Neuronal stem cell (in vitro differentiated cells): ENCODE measurements at regions not wholly inside any gene's neighbourhood (a gene's known extent, or its start where the extent isn't known, plus 50 kb on each side); places are given as distances from the start of the nearest gene placed in this dataset.
"Not testable (repeated sequence)": the region's sequence is repeated elsewhere in the genome, so short reads cannot be mapped to it uniquely, and the experiment has no call there.

ENCODE experiments used
- DNase-seq: peaks from one replicate; pipeline ENCODE4 v3.0.0-alpha.2; 2013; ENCODE audit warnings: low spot score
- H2AFZ ChIP-seq: one replicate; pipeline ENCODE4 v1.6.1; 2013; ENCODE audit warnings: mild to moderate bottlenecking, low read length, inconsistent platforms
- H2AK5ac ChIP-seq: 2 replicates; pipeline ENCODE4 v1.6.1; 2013; ENCODE audit warnings: low read depth, mild to moderate bottlenecking, inconsistent platforms, low read length, moderate library complexity, mixed read lengths
- H2BK120ac ChIP-seq: 2 replicates; pipeline ENCODE4 v1.6.1; 2013; ENCODE audit warnings: low read depth, mild to moderate bottlenecking, inconsistent platforms, low read length, moderate library complexity, mixed read lengths
- H2BK12ac ChIP-seq: one replicate; pipeline ENCODE4 v1.6.1; 2013; ENCODE audit warnings: low read length, inconsistent platforms
- H2BK15ac ChIP-seq: 2 replicates; pipeline ENCODE4 v1.6.1; 2013; ENCODE audit warnings: mild to moderate bottlenecking, low read length, inconsistent platforms, mixed read lengths
- H2BK5ac ChIP-seq: one replicate; pipeline ENCODE4 v1.6.1; 2013; ENCODE audit warnings: inconsistent platforms, mild to moderate bottlenecking, low read length, moderate library complexity
- H3K14ac ChIP-seq: one replicate; pipeline ENCODE4 v1.6.1; 2013; ENCODE audit warnings: low read length, inconsistent platforms
- H3K18ac ChIP-seq: 2 replicates; pipeline ENCODE4 v1.6.1; 2013; ENCODE audit warnings: low read length, inconsistent platforms
- H3K23ac ChIP-seq: 2 replicates; pipeline ENCODE4 v1.6.1; 2013; ENCODE audit warnings: low read depth, mild to moderate bottlenecking, mixed read lengths, low read length, inconsistent platforms; ENCODE audit not compliant: poor library complexity
- H3K27ac ChIP-seq: replicated peaks from 3 replicates; pipeline ENCODE4 v1.5.1; 2013; ENCODE audit warnings: low read length, inconsistent platforms
- H3K27me3 ChIP-seq, 3 experiments: 2 replicates each; pipeline ENCODE4 v1.6.1; 2013; ENCODE audit warnings: low read length in 3 of 3, mild to moderate bottlenecking in 2 of 3, inconsistent platforms in 1 of 3, low read depth in 1 of 3, mixed read lengths in 1 of 3, moderate library complexity in 1 of 3; ENCODE audit not compliant: control insufficient read depth in 3 of 3, insufficient read depth in 3 of 3
- H3K36me3 ChIP-seq, 2 donors: replicated peaks in 1 of 2; 2 replicates each; pipeline ENCODE4 v1.6.1; 2013; ENCODE audit warnings: low read length in 2 of 2; ENCODE audit not compliant: control insufficient read depth in 2 of 2, insufficient read depth in 2 of 2
- H3K4ac ChIP-seq: 2 replicates; pipeline ENCODE4 v1.6.1; 2013; ENCODE audit warnings: inconsistent platforms, mild to moderate bottlenecking, low read length, moderate library complexity
- H3K4me1 ChIP-seq, 2 donors: 1 replicate in 1 of 2; 2 replicates in 1 of 2; pipeline ENCODE4 v1.6.1; 2013; ENCODE audit warnings: low read length in 2 of 2, low read depth in 1 of 2; ENCODE audit not compliant: control insufficient read depth in 2 of 2, insufficient read depth in 1 of 2
- H3K4me2 ChIP-seq: one replicate; pipeline ENCODE4 v1.6.1; 2013; ENCODE audit warnings: mild to moderate bottlenecking, low read length, inconsistent platforms; ENCODE audit not compliant: insufficient read depth, poor library complexity, severe bottlenecking
- H3K4me3 ChIP-seq, 2 donors: 2 replicates each; pipeline ENCODE4 v1.5.1; 2013; ENCODE audit warnings: low read length in 2 of 2, mild to moderate bottlenecking in 2 of 2, inconsistent platforms in 1 of 2, moderate library complexity in 1 of 2
- H3K79me1 ChIP-seq: one replicate; pipeline ENCODE4 v1.6.1; 2013; ENCODE audit warnings: low read depth, mild to moderate bottlenecking, inconsistent platforms, low read length, moderate library complexity
- H3K9ac ChIP-seq: one replicate; pipeline ENCODE4 v1.6.1; 2013; ENCODE audit warnings: mild to moderate bottlenecking, low read depth, low read length, inconsistent platforms; ENCODE audit not compliant: poor library complexity
- H3K9me3 ChIP-seq, 2 donors: replicated peaks in 1 of 2; 2 replicates each; pipeline versions ENCODE3 to v1.6.1; 2013; ENCODE audit warnings: low read length in 2 of 2, mild to moderate bottlenecking in 2 of 2, inconsistent platforms in 1 of 2, low read depth in 1 of 2, mixed read lengths in 1 of 2, moderate library complexity in 1 of 2; ENCODE audit not compliant: control insufficient read depth in 2 of 2, insufficient read depth in 1 of 2
- H4K8ac ChIP-seq: one replicate; pipeline ENCODE4 v1.6.1; 2013; ENCODE audit warnings: low read depth, mild to moderate bottlenecking, inconsistent platforms, low read length, moderate library complexity
- H4K91ac ChIP-seq: one replicate; pipeline ENCODE4 v1.6.1; 2013; ENCODE audit warnings: low read length, low read depth, mild to moderate bottlenecking, inconsistent platforms; ENCODE audit not compliant: poor library complexity
- WGBS, 2 donors: extraction: QIAGEN DNeasy Blood & Tissue Kit; methylation state at CpG; one replicate each; pipeline ENCODE4 v1.1.7; 2013; ENCODE audit warnings: missing lambda C conversion rate in 2 of 2, mixed read lengths in 1 of 2; ENCODE audit not compliant: insufficient read length in 2 of 2, insufficient replicate concordance in 1 of 2; ENCODE audit errors: extremely low coverage in 2 of 2; 5-methylcytosine and 5-hydroxymethylcytosine counted together

DNA sequence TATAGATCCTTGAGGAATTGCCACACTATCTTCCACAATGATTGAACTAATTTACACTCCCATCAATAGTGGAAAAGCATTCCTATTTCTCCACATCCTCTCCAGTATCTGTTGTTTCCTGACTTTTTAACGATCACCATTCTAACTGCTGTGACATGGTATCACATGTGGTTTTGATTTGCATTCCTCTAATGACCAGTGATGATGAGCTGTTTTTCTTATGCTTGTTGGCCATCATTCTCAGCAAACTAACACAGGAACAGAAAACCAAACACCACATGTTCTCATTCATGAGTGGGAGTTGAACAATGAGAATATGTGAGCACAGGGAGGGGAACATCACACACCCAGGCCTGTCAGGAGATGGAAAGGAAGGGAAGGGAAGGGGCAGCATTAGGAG lies 411.8 kb downstream of the BTG1 start:
- H3K27me3 ChIP-seq, H3K18ac ChIP-seq, H4K91ac ChIP-seq: not testable (repeated sequence)

GRCh38 chr12:91732086-91732485 lies 413.6 kb downstream of the BTG1 start:
- H3K79me1 ChIP-seq = no peaks in the 10 kb centered on the region
- H3K23ac ChIP-seq = no peak overlapping the region
- H2BK12ac ChIP-seq = no peak overlapping the region
- no peak for DNase-seq
- H3K4me1 ChIP-seq = no peaks in the 10 kb centered on the region
- no peaks in the 10 kb centered on the region for H3K36me3 ChIP-seq
- H3K9ac ChIP-seq = no peak overlapping the region
- no peak overlapping the region for H3K27ac ChIP-seq
- H3K14ac ChIP-seq = no peak overlapping the region
- no CpG with 5 or more reads among the region's 1 CpG for WGBS, 2 donors
- H3K18ac ChIP-seq = no peak overlapping the region
- H4K8ac ChIP-seq = no peak overlapping the region
- no peak overlapping the region for H2AK5ac ChIP-seq
- no peak overlapping the region for H3K4me3 ChIP-seq
- H3K9me3 ChIP-seq = no peaks in the 10 kb centered on the region
- no peaks in the 10 kb centered on the region for H3K27me3 ChIP-seq
- H3K4me2 ChIP-seq = no peak overlapping the region
- no peak overlapping the region for H2AFZ ChIP-seq
- no peak overlapping the region for H4K91ac ChIP-seq
- no peak overlapping the region for H3K4ac ChIP-seq
- H2BK120ac ChIP-seq = no peak overlapping the region
- H2BK15ac ChIP-seq = no peak overlapping the region
- H2BK5ac ChIP-seq = no peak overlapping the region

More for the DNA sequence above, 411.8 kb downstream of the BTG1 start:
- H2AK5ac ChIP-seq, H3K4me2 ChIP-seq, H2BK12ac ChIP-seq, H3K27ac ChIP-seq, H3K4me1 ChIP-seq, H3K9me3 ChIP-seq, H2BK120ac ChIP-seq, H2BK5ac ChIP-seq, DNase-seq, H3K14ac ChIP-seq, H2BK15ac ChIP-seq, H3K4ac ChIP-seq, H3K4me3 ChIP-seq, H3K79me1 ChIP-seq, H4K8ac ChIP-seq, H3K9ac ChIP-seq, H3K23ac ChIP-seq, H3K36me3 ChIP-seq, H2AFZ ChIP-seq: not testable (repeated sequence)
- WGBS, 2 donors = no CpG with 5 or more reads among the region's 1 CpG

DNA sequence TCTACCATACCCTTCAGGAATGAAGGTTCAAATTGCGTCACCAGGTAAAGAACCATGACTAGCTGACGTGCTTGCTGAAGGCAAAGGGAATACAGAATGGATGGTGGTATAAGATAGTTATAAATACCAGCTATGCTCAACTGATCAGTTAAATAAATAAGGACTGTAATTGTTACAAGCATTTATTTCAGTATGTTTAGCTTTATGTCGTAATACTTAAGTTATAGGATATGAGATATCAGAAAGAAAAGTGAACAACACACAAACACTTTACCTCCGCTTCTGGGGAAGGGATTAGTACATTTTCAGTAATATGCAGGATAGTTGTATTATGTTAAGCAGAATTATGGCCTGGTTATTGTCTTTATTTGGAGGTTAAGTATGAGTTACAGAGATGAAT lies 416.1 kb downstream of the BTG1 start:
- DNase-seq = no peak

DNA sequence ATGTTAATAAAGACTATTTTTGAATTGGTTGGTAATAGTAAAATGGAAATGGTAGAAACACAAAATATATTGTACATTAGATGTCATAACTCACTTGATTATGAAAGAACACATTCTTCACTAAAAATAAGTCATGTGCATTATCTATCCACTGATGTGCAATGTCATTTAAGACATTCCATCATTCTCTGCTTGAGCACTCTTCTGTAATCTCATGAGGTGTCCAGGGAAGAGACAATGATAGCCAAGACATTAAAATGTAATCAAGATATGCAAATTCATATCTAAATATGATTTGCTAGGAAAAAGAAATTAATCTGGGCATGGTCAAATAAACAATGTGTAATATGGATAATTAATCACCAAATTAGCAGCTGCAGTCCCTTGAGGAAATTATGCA lies 422.5 kb downstream of the BTG1 start:
- H4K8ac ChIP-seq = no peak overlapping the region
- H2AFZ ChIP-seq = no peak overlapping the region
- no peaks in the 10 kb centered on the region for H3K9me3 ChIP-seq
- no peak overlapping the region for H2BK120ac ChIP-seq
- H2BK5ac ChIP-seq = no peak overlapping the region
- no peak overlapping the region for H3K4me2 ChIP-seq
- H3K27ac ChIP-seq = no peak overlapping the region
- no peak overlapping the region for H3K9ac ChIP-seq
- H3K4me1 ChIP-seq = no peaks in the 10 kb centered on the region
- no peak overlapping the region for H3K14ac ChIP-seq
- H4K91ac ChIP-seq = no peak overlapping the region
- no peak overlapping the region for H2BK12ac ChIP-seq
- no peaks in the 10 kb centered on the region for H3K79me1 ChIP-seq
- no peak overlapping the region for H3K4me3 ChIP-seq
- no peak overlapping the region for H2AK5ac ChIP-seq
- no peak overlapping the region for H3K23ac ChIP-seq
- no peaks in the 10 kb centered on the region for H3K27me3 ChIP-seq
- H3K4ac ChIP-seq = no peak overlapping the region
- H2BK15ac ChIP-seq = no peak overlapping the region
- no peak overlapping the region for H3K18ac ChIP-seq
- no peak for DNase-seq
- no peaks in the 10 kb centered on the region for H3K36me3 ChIP-seq

More for the DNA sequence above, 416.1 kb downstream of the BTG1 start:
- no CpG with 5 or more reads among the region's 4 CpGs for WGBS, 2 donors
- no peak overlapping the region for H2BK12ac ChIP-seq
- H3K4me2 ChIP-seq = no peak overlapping the region
- no peak overlapping the region for H3K27ac ChIP-seq
- no peaks in the 10 kb centered on the region for H3K4me1 ChIP-seq
- no peak overlapping the region for H4K91ac ChIP-seq
- H3K4ac ChIP-seq = no peak overlapping the region
- H2AK5ac ChIP-seq = no peak overlapping the region
- H2BK15ac ChIP-seq = no peak overlapping the region
- no peak overlapping the region for H2AFZ ChIP-seq
- H3K79me1 ChIP-seq = no peaks in the 10 kb centered on the region
- H3K36me3 ChIP-seq = no peaks in the 10 kb centered on the region
- no peak overlapping the region for H3K9ac ChIP-seq
- no peak overlapping the region for H3K14ac ChIP-seq
- H4K8ac ChIP-seq = no peak overlapping the region
- no peaks in the 10 kb centered on the region for H3K9me3 ChIP-seq
- H3K4me3 ChIP-seq = no peak overlapping the region
- no peak overlapping the region for H3K18ac ChIP-seq
- no peaks in the 10 kb centered on the region for H3K27me3 ChIP-seq
- H3K23ac ChIP-seq = no peak overlapping the region
- no peak overlapping the region for H2BK120ac ChIP-seq
- H2BK5ac ChIP-seq = no peak overlapping the region
